Amniotic epithelial cell (primary cell): ENCODE measurements at regions not wholly inside any gene's neighbourhood (a gene's known extent, or its start where the extent isn't known, plus 50 kb on each side); places are given as distances from the start of the nearest gene placed in this dataset.
"Not testable (repeated sequence)": the region's sequence is repeated elsewhere in the genome, so short reads cannot be mapped to it uniquely, and the experiment has no call there.

Experiments used
- DNase-seq: peaks from one replicate; pipeline ENCODE4 v3.0.0-alpha.2; 2010; ENCODE audit warnings: low read depth

GRCh38 chr10:80750268-80750667, 212.6 kb downstream of the SH2D4B start:
- no peak for DNase-seq

- DNase-seq: no peak
Observed at GRCh38 chr10:80751940-80752339, 214.2 kb downstream of the SH2D4B start.

- no peak for DNase-seq
Observed at GRCh38 chr10:80753612-80754011, 215.9 kb downstream of the SH2D4B start.

- DNase-seq: no peak
Observed at GRCh38 chr10:80755893-80756292, 218.2 kb downstream of the SH2D4B start.

GRCh38 chr10:80759693-80760092, 222.0 kb downstream of the SH2D4B start:
- no peak for DNase-seq

GRCh38 chr10:80760914-80761371, 223.2 kb downstream of the SH2D4B start:
- no peak for DNase-seq

GRCh38 chr10:80767963-80768362, 230.3 kb downstream of the SH2D4B start:
- DNase-seq: no peak

GRCh38 chr10:80769700-80770160, 232.0 kb downstream of the SH2D4B start:
- no peak for DNase-seq

GRCh38 chr10:80770239-80770638, 232.5 kb downstream of the SH2D4B start:
- no peak for DNase-seq

- no peak for DNase-seq
Observed at GRCh38 chr10:80771285-80771684, 233.6 kb downstream of the SH2D4B start.

- no peak for DNase-seq
Observed at GRCh38 chr10:80771902-80772555, 234.3 kb downstream of the SH2D4B start.

- no peak for DNase-seq
Observed at GRCh38 chr10:80772596-80772995, 234.9 kb downstream of the SH2D4B start.

- DNase-seq: no peak
Observed at GRCh38 chr10:80784695-80785094, 247.0 kb downstream of the SH2D4B start.

- no peak for DNase-seq
Observed at GRCh38 chr10:80786322-80786721, 248.6 kb downstream of the SH2D4B start.

GRCh38 chr10:80787952-80788351, 250.2 kb downstream of the SH2D4B start:
- no peak for DNase-seq

GRCh38 chr10:80794994-80795393, 257.3 kb downstream of the SH2D4B start:
- no peak for DNase-seq

- no peak for DNase-seq
Observed at GRCh38 chr10:80805343-80806020, 267.8 kb downstream of the SH2D4B start.

- no peak for DNase-seq
Observed at GRCh38 chr10:80814147-80814652, 276.5 kb downstream of the SH2D4B start.

- DNase-seq: no peak
Observed at GRCh38 chr10:80829151-80829550, 291.4 kb downstream of the SH2D4B start.

- DNase-seq: no peak
Observed at GRCh38 chr10:80829562-80829961, 291.9 kb downstream of the SH2D4B start.

- DNase-seq: not testable (repeated sequence)
Observed at GRCh38 chr10:80832693-80833092, 295.0 kb downstream of the SH2D4B start.

- DNase-seq: no peak
Observed at GRCh38 chr10:80855348-80855971, 317.8 kb downstream of the SH2D4B start.

GRCh38 chr10:80856186-80856585, 318.5 kb downstream of the SH2D4B start:
- no peak for DNase-seq
